SH-SY5Y (cell line): ENCODE measurements at regions not wholly inside any gene's neighbourhood (a gene's known extent, or its start where the extent isn't known, plus 50 kb on each side); places are given as distances from the start of the nearest gene placed in this dataset.

Source experiments
- GATA2 ChIP-seq: IDR thresholded peaks from 2 replicates; pipeline ENCODE4 v1.6.1; 2011; ENCODE audit warnings: mild to moderate bottlenecking, low read depth, low read length
- GATA3 ChIP-seq: IDR thresholded peaks from 2 replicates; pipeline ENCODE4 v1.6.1; 2011; ENCODE audit warnings: low read depth, mild to moderate bottlenecking, low read length, moderate library complexity

GRCh38 chr9:13942201-13942600 is 371.7 kb downstream of the NFIB start:
- TF ChIP-seq GATA3 (no peak), GATA2 (no peak)

DNA sequence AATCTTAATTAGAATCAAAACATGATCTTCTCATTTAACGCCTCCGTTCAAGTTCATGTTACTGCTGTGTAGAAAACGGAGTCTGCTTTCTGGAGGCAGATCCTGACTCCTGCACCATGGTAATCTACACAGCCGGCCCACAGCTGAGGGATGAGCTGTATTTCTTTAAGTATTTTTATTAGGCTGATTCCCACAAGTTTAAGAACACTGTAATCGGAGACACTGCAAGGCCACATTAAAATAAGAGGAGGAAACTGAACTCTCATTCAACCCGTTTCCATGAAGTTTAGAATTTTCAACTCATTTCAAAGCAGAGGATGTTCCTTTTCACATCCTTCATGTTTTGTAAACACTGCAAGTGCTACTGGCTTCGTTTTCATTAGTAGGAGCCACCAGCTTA is 372.2 kb downstream of the NFIB start:
- no peak for TF ChIP-seq GATA3
- TF ChIP-seq GATA2 = no peak

GRCh38 chr9:13939701-13940490 is 374.0 kb downstream of the NFIB start:
- TF ChIP-seq GATA2 (no peak), GATA3 (no peak)

DNA sequence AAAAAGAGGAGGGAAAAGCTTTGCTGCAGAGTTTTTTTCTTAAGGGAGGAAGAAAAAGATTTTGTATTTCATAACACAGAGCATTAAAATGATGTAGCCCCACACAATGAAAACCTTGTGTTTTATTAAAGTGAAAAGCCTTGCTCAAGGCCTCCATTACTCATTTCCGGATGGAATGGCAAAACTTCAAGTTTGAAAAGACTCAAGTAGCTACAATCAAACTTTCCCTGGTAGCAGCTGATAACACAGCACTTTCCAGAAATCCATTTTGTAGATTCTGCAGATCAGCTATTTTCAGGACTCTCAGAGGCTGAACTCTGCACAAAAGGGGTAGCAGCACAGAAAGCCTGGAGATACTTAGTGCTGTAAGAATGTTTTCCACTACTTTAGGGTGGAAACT is 374.8 kb downstream of the NFIB start:
- TF ChIP-seq GATA2 = no peak
- no peak for TF ChIP-seq GATA3

DNA sequence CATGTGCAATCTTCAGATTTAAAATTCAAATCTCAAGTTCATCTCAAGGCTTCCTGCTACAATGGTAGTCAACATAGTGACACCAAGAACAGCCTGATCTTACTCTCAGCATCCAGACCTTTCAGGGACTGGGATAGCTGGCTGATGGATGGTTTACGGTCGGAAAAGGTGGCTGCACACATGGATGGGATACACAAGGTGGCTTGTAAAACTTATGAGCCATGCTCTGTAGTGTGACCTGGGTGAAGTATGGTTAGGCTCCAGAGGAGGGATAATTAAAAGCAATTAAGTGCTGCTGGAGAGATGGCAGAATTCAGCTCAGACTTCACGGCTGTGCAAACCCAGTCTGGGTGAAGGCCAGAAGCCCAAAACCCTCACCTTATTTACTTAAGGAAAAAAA is 379.5 kb downstream of the NFIB start:
- TF ChIP-seq GATA2 (no peak), GATA3 (no peak)

GRCh38 chr9:13933268-13933656 is 380.7 kb downstream of the NFIB start:
- TF ChIP-seq GATA2 (no peak), GATA3 (no peak)

DNA sequence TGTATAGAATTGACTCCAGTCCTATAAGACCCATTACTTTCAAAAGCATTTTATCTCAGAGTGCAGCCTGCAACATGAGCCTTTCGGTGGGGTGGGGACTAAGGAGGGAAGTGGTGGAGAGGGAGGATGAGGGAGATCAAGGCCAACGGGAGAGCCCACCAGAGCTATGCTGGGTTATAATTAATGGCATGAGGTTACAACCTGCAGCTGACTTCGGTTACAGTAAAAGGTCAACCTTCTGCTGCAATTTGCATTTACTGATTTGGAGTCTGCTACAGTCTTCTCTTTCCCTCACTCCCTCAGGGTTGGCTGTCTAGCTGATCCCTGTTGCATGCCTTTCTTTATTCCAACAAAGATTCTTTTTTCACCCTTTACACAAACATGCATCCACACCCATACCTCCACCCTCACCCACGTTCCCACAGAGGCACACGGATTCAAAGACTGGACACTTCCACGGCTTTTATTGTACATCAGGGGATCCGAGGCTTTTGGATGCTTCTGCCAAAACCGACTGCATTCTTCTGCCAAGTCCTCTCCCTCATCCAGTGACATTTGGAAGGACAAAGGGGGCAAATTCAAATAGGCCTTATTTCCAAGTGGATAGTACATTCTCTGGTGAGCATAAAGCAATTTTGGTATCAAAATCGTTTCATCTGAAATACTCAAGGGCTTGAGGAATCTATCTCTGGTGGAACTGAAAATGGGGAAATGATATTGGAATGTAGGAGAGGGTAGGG is 381.2 kb downstream of the NFIB start:
- TF ChIP-seq GATA2 (no peak), GATA3 (no peak)

GRCh38 chr9:13929013-13929412 is 384.9 kb downstream of the NFIB start:
- TF ChIP-seq GATA2 (no peak), GATA3 (no peak)

GRCh38 chr9:13923381-13923780 is 390.6 kb downstream of the NFIB start:
- TF ChIP-seq GATA2 = no peak

DNA sequence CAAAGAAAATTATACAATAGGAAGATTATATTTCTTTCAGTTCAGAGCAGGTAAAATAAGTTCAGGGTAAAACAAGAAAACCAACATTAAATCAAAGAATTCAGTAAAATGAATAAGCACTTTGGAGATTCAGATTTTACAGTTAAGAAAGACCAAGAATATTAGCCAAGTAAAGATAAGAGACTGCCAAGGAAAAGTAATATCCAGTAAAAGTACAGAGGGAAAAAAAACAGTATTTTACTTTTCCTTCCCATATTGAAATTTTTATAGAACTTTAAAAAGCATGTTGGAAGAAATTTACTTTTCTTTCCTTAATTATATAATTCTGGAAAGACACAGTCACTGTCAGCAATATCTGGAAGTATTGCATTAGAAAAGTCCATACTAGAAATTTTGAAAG is 393.4 kb downstream of the NFIB start:
- no peak for TF ChIP-seq GATA2

DNA sequence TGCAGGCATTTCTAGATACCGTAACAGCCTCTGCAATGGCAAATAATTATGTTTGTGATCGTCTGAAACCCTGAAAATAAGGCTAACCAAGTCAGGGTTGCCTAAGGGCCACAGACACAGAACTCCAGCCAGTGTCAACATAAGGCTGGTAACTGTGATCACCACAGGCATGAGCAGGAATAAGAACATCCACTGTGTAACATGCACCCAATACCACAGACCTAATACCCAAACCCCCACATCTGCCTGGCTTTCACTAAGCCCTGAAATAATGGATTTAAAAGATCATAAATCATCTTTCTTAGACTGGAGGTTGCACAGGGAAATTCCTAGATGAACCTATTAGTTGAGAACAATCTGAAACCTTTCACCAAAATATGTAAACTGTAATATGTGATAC is 394.5 kb downstream of the NFIB start:
- no peak for TF ChIP-seq GATA2
- TF ChIP-seq GATA3 = no peak

- TF ChIP-seq GATA3 = no peak
Measured at GRCh38 chr9:13917534-13917933, 396.4 kb downstream of the NFIB start.

- TF ChIP-seq GATA2 (no peak), GATA3 (no peak)
Measured at GRCh38 chr9:13915591-13916301, 398.2 kb downstream of the NFIB start.

- TF ChIP-seq GATA3 = no peak
- TF ChIP-seq GATA2 = no peak
Measured at GRCh38 chr9:13915131-13915530, 398.8 kb downstream of the NFIB start.

GRCh38 chr9:13911473-13911872 is 402.5 kb downstream of the NFIB start:
- no peak for TF ChIP-seq GATA2
- TF ChIP-seq GATA3 = no peak
